Breast epithelium (tissue), 4 donors: ENCODE measurements at regions not wholly inside any gene's neighbourhood (a gene's known extent, or its start where the extent isn't known, plus 50 kb on each side); places are given as distances from the start of the nearest gene placed in this dataset.

Experiments used
- DNase-seq, 2 donors: peaks; one replicate each; pipeline ENCODE4 v3.0.0-alpha.2; 2019; ENCODE audit warnings: low spot score in 2 of 2
- H3K27ac ChIP-seq, 2 donors: fragments of 200-600 bp; sonication (generic) in 1 of 2; one replicate each; pipeline ENCODE4 v1.5.1; 2016 to 2019; ENCODE audit warnings: mild to moderate bottlenecking in 1 of 2
- H3K27me3 ChIP-seq, 2 donors: fragments of 200-600 bp; sonication (generic) in 1 of 2; one replicate each; pipeline versions ENCODE4 v1.5.1 to v1.6.0; 2017 to 2019; ENCODE audit warnings: control low read depth in 1 of 2, mild to moderate bottlenecking in 1 of 2
- H3K36me3 ChIP-seq: fragments of 200-600 bp; one replicate; pipeline ENCODE4 v1.5.1; 2019
- H3K4me1 ChIP-seq, 2 donors: fragments of 200-600 bp; sonication (generic); one replicate each; pipeline ENCODE4 v1.5.1; 2016 to 2019; ENCODE audit warnings: control low read depth in 1 of 2
- H3K4me3 ChIP-seq, 3 donors: fragments of 200-600 bp; sonication (generic); 1 replicate in 2 of 3; 2 replicates in 1 of 3; pipeline ENCODE4 v1.5.1; 2016 to 2019; ENCODE audit warnings: mild to moderate bottlenecking in 3 of 3, moderate library complexity in 2 of 3
- H3K9me3 ChIP-seq, 2 donors: fragments of 200-600 bp; sonication (generic) in 1 of 2; one replicate each; pipeline ENCODE4 v1.5.1; 2016 to 2019; ENCODE audit warnings: control low read depth in 1 of 2
- POLR2A ChIP-seq: fragments of 450-650 bp; IDR thresholded peaks from one replicate; pipeline ENCODE4 v1.6.1; 2016; ENCODE audit warnings: antibody characterized with exemption, mild to moderate bottlenecking, moderate library complexity
- POLR2AphosphoS5 ChIP-seq, 3 donors: sonication (generic); formaldehyde crosslinking; IDR thresholded peaks; one replicate each; pipeline ENCODE4 v1.6.1; 2017; ENCODE audit warnings: antibody characterized with exemption in 3 of 3
- intact Hi-C: fragments of 100-400 bp; cut with DNase I; formaldehyde crosslinking; loops from one replicate; pipeline ENCODE4 v1.15.1; 2023; ENCODE audit warnings: low total_unique reads
- TF ChIP-seq, protein P1 (sequence below), 3 donors: fragments of 450-650 bp; IDR thresholded peaks; one replicate each; pipeline ENCODE4 v1.5.1; 2016 to 2017; ENCODE audit warnings: antibody characterized with exemption in 3 of 3, mild to moderate bottlenecking in 3 of 3, moderate library complexity in 3 of 3

DNA sequence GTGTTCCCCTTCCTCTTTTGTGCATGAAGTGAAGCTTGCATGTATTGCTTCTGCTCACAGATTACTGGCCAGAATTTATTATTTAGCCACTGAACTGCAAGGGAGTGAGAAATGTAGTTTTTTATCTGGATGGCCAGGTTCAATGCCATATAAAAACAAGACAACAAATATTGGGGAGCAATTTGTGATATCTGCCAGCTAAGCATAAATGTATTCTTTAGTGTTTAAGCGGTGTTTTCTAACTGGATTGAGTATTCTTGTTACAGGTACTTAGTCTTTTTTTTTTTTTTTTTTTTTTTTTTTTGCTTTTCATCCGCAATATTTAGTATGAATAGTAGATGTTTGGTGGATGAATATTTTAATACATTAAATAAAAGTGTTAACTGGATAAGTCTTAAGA lies 158.2 kb downstream of the TFAP2B start:
- H3K36me3 ChIP-seq: no peaks in the 10 kb centered on the region
- no peak overlapping the region for H3K4me3 ChIP-seq
- no peak for DNase-seq
- H3K4me1 ChIP-seq: no peaks in the 10 kb centered on the region
- no peaks in the 10 kb centered on the region for H3K27me3 ChIP-seq
- no peak for TF ChIP-seq POLR2A
- TF ChIP-seq, protein P1, sequence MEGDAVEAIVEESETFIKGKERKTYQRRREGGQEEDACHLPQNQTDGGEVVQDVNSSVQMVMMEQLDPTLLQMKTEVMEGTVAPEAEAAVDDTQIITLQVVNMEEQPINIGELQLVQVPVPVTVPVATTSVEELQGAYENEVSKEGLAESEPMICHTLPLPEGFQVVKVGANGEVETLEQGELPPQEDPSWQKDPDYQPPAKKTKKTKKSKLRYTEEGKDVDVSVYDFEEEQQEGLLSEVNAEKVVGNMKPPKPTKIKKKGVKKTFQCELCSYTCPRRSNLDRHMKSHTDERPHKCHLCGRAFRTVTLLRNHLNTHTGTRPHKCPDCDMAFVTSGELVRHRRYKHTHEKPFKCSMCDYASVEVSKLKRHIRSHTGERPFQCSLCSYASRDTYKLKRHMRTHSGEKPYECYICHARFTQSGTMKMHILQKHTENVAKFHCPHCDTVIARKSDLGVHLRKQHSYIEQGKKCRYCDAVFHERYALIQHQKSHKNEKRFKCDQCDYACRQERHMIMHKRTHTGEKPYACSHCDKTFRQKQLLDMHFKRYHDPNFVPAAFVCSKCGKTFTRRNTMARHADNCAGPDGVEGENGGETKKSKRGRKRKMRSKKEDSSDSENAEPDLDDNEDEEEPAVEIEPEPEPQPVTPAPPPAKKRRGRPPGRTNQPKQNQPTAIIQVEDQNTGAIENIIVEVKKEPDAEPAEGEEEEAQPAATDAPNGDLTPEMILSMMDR (IDR thresholded peaks at IDR 0.05): no peak
- no peak for TF ChIP-seq POLR2AphosphoS5 (IDR thresholded peaks at IDR 0.05)
- intact Hi-C loops: no loop called here
- H3K9me3 ChIP-seq: no peaks in the 10 kb centered on the region
- no peak overlapping the region for H3K27ac ChIP-seq

DNA sequence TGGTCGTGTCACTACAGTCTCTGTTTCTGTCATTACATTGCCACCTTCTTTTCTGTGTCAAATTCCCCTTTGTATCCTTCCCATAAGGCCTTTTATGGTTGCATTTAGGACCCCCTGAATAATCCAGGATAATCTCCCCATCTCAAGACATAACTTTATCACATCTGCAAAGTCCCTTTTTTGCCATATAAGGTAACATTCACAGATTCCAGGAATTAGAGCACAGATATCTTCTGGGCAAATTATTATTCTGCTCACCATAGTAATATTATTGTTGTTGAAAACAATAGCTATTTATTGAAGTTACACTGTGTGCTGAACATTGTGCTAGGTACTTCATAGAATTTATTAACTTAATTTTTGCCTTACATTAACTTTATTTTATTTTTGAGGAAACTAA lies 159.1 kb downstream of the TFAP2B start:
- no peaks in the 10 kb centered on the region for H3K27me3 ChIP-seq

GRCh38 chr6:50978380-50979170 lies 159.9 kb downstream of the TFAP2B start:
- TF ChIP-seq POLR2AphosphoS5 (IDR thresholded peaks at IDR 0.05) (no peak), POLR2A (no peak)
- TF ChIP-seq, protein P1 (IDR thresholded peaks at IDR 0.05): no peak

More for the DNA sequence above, 159.1 kb downstream of the TFAP2B start:
- intact Hi-C loops: no loop called here
- Histone ChIP-seq H3K27ac (no peak overlapping the region), H3K4me1 (no peaks in the 10 kb centered on the region), H3K36me3 (no peaks in the 10 kb centered on the region), H3K9me3 (no peaks in the 10 kb centered on the region), H3K4me3 (no peak overlapping the region)
- TF ChIP-seq POLR2AphosphoS5 (IDR thresholded peaks at IDR 0.05) (no peak), POLR2A (no peak)
- TF ChIP-seq, protein P1 (IDR thresholded peaks at IDR 0.05): no peak
- DNase-seq: no peak

GRCh38 chr6:50979171-50979525 lies 160.5 kb downstream of the TFAP2B start:
- intact Hi-C loops: no loop called here
- no peaks in the 10 kb centered on the region for H3K36me3 ChIP-seq
- H3K9me3 ChIP-seq: no peaks in the 10 kb centered on the region
- no peak for DNase-seq
- no peaks in the 10 kb centered on the region for H3K27me3 ChIP-seq
- H3K4me3 ChIP-seq: no peak overlapping the region
- no peak overlapping the region for H3K27ac ChIP-seq
- no peaks in the 10 kb centered on the region for H3K4me1 ChIP-seq
- TF ChIP-seq, protein P1 (IDR thresholded peaks at IDR 0.05): no peak
- TF ChIP-seq POLR2AphosphoS5 (IDR thresholded peaks at IDR 0.05) (no peak), POLR2A (no peak)

More at GRCh38 chr6:50978380-50979170, 159.9 kb downstream of the TFAP2B start:
- Histone ChIP-seq H3K27me3 (no peaks in the 10 kb centered on the region), H3K9me3 (no peaks in the 10 kb centered on the region), H3K27ac (no peak overlapping the region), H3K4me3 (no peak overlapping the region), H3K4me1 (no peaks in the 10 kb centered on the region), H3K36me3 (no peaks in the 10 kb centered on the region)
- DNase-seq: no peak
- intact Hi-C loops: no loop called here

- intact Hi-C loops: no loop called here
- H3K36me3 ChIP-seq: no peaks in the 10 kb centered on the region
- TF ChIP-seq POLR2A (no peak), POLR2AphosphoS5 (IDR thresholded peaks at IDR 0.05) (no peak)
- TF ChIP-seq, protein P1 (IDR thresholded peaks at IDR 0.05): no peak
- H3K4me1 ChIP-seq: no peaks in the 10 kb centered on the region
- H3K9me3 ChIP-seq: no peaks in the 10 kb centered on the region
- no peak overlapping the region for H3K4me3 ChIP-seq
- no peaks in the 10 kb centered on the region for H3K27me3 ChIP-seq
- no peak overlapping the region for H3K27ac ChIP-seq
- no peak for DNase-seq
Measured at GRCh38 chr6:50984135-50984534, 165.5 kb downstream of the TFAP2B start.
